Ammon's horn (tissue), 1 donor: ENCODE measurements at regions not wholly inside any gene's neighbourhood (a gene's known extent, or its start where the extent isn't known, plus 50 kb on each side); places are given as distances from the start of the nearest gene placed in this dataset.
"Not testable (repeated sequence)": the region's sequence is repeated elsewhere in the genome, so short reads cannot be mapped to it uniquely, and the experiment has no call there.

Source experiments
- DNase-seq: peaks from one replicate; pipeline ENCODE4 v3.0.0-alpha.2; 2016; ENCODE audit warnings: low spot score

- DNase-seq = no peak
Observed at GRCh38 chr5:18553269-18553668, 919.0 kb downstream of the TAF11L14 start.

GRCh38 chr5:18560602-18561001 is 926.3 kb downstream of the TAF11L14 start:
- no peak for DNase-seq

GRCh38 chr5:18563853-18564252 is 929.6 kb downstream of the TAF11L14 start:
- no peak for DNase-seq

- DNase-seq = no peak
Observed at GRCh38 chr5:18566671-18567070, 932.4 kb downstream of the TAF11L14 start.

GRCh38 chr5:18576586-18576985 is 942.3 kb downstream of the TAF11L14 start:
- no peak for DNase-seq

- DNase-seq = no peak
Observed at GRCh38 chr5:18601185-18601584, 966.9 kb downstream of the TAF11L14 start.

- no peak for DNase-seq
Observed at GRCh38 chr5:18602402-18602801, 968.1 kb downstream of the TAF11L14 start.

GRCh38 chr5:18605186-18605585 is 970.9 kb downstream of the TAF11L14 start:
- no peak for DNase-seq

- no peak for DNase-seq
Observed at GRCh38 chr5:18607570-18607969, 973.3 kb downstream of the TAF11L14 start.

- not testable (repeated sequence) for DNase-seq
Observed at GRCh38 chr5:18617191-18617590, 982.9 kb downstream of the TAF11L14 start.

- DNase-seq = no peak
Observed at GRCh38 chr5:18630458-18631045, 996.3 kb downstream of the TAF11L14 start.

- DNase-seq = no peak
Observed at GRCh38 chr5:18652404-18653215, 1018.4 kb downstream of the TAF11L14 start.

- DNase-seq = no peak
Observed at GRCh38 chr5:18653216-18653752, 1019.0 kb downstream of the TAF11L14 start.

GRCh38 chr5:18660511-18660910 is 1026.3 kb downstream of the TAF11L14 start:
- no peak for DNase-seq

- no peak for DNase-seq
Observed at GRCh38 chr5:18662231-18662630, 1028.0 kb downstream of the TAF11L14 start.

GRCh38 chr5:18674212-18674611 is 1040.0 kb downstream of the TAF11L14 start:
- DNase-seq = not testable (repeated sequence)

GRCh38 chr5:18675041-18675440 is 1040.8 kb downstream of the TAF11L14 start:
- no peak for DNase-seq

GRCh38 chr5:18686253-18686652 is 1052.0 kb downstream of the TAF11L14 start:
- DNase-seq = no peak

- DNase-seq = no peak
Observed at GRCh38 chr5:18687429-18687828, 1053.2 kb downstream of the TAF11L14 start.

GRCh38 chr5:18699681-18700080 is 1065.4 kb downstream of the TAF11L14 start:
- DNase-seq = no peak

- no peak for DNase-seq
Observed at GRCh38 chr5:18702821-18703220, 1068.6 kb downstream of the TAF11L14 start.

GRCh38 chr5:18712936-18713485 is 1078.8 kb downstream of the TAF11L14 start:
- DNase-seq = no peak

GRCh38 chr5:18720002-18720401 is 1085.7 kb downstream of the TAF11L14 start:
- no peak for DNase-seq
